Adrenal gland (tissue), 5 donors: ENCODE measurements at regions not wholly inside any gene's neighbourhood (a gene's known extent, or its start where the extent isn't known, plus 50 kb on each side); places are given as distances from the start of the nearest gene placed in this dataset.

ENCODE experiments used
- POLR2A ChIP-seq, 2 donors: fragments of 450-650 bp; IDR thresholded peaks; one replicate each; pipeline ENCODE4 v1.6.1; 2017; ENCODE audit warnings: antibody characterized with exemption in 2 of 2, mild to moderate bottlenecking in 2 of 2, moderate library complexity in 1 of 2
- TF ChIP-seq, protein P1 (sequence below), 6 experiments: fragments of 450-650 bp in 4 of 6; fragments of 200-600 bp in 2 of 6; sonication (generic) in 1 of 6; IDR thresholded peaks; 1 replicate in 5 of 6; 2 replicates in 1 of 6; pipeline versions ENCODE4 v1.5.1 to v1.8.0; 2016 to 2021; ENCODE audit warnings: antibody characterized with exemption in 6 of 6, mild to moderate bottlenecking in 2 of 6, moderate library complexity in 1 of 6
- donor health status: DM: no; HTN: no; CAD: no.

DNA sequence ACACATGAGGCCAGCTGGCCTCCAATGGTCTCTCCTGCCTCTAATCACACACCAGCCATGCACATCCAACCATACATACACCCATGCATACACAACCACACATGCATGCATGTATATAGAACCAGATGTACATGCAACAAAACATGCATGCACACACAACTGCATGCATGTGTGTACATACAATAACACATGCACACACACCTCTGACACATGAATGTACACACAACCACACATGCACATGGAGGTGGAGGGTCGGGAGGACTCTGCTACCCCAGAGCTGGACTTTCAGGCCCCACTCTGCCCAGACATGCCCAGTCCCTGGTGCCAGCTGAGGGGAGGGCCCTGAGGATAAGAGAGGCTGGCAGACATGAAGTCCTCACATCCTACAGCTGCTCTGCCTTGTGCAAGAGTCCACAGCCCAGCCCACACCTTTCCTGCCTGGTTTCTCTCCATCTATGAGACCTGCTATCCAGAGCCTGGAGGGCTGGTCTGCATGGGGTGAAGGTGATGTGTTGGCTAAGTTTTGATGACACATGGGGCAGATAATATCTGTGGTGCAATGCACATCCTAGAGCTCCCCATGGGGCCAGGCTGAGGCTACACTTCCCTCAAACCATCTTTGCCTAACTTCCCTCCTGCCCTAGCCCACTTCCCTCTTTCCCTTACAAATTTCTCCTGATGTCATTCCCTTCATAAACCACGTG lies 50.9 kb upstream of the SDK2 start:
- TF ChIP-seq, protein P1, sequence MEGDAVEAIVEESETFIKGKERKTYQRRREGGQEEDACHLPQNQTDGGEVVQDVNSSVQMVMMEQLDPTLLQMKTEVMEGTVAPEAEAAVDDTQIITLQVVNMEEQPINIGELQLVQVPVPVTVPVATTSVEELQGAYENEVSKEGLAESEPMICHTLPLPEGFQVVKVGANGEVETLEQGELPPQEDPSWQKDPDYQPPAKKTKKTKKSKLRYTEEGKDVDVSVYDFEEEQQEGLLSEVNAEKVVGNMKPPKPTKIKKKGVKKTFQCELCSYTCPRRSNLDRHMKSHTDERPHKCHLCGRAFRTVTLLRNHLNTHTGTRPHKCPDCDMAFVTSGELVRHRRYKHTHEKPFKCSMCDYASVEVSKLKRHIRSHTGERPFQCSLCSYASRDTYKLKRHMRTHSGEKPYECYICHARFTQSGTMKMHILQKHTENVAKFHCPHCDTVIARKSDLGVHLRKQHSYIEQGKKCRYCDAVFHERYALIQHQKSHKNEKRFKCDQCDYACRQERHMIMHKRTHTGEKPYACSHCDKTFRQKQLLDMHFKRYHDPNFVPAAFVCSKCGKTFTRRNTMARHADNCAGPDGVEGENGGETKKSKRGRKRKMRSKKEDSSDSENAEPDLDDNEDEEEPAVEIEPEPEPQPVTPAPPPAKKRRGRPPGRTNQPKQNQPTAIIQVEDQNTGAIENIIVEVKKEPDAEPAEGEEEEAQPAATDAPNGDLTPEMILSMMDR (IDR thresholded peaks at IDR 0.05), result no peak
- TF ChIP-seq POLR2A (IDR thresholded peaks at IDR 0.05), result no peak
